ENCODE measurements at regions not wholly inside any gene's neighbourhood (a gene's known extent, or its start where the extent isn't known, plus 50 kb on each side); places are given as distances from the start of the nearest gene placed in this dataset.

- Mint-ChIP-seq H3K27ac (no peak overlapping the region), H3K27me3 (no peaks in the 10 kb centered on the region), H3K4me3 (no peak overlapping the region), H3K36me3 (no peaks in the 10 kb centered on the region), H3K4me1 (no peaks in the 10 kb centered on the region), H3K9me3 (peaks cover 0 to 5% (median 1%) of the 10 kb centered on the region in 3 donors)
- ChIA-PET CTCF (no interaction called here), POLR2A (no interaction called here)
- WGBS (ENCODE audit: insufficient coverage), result no CpG with 5 or more reads among the region's 1 CpG
- no peak overlapping the region for H3K27ac ChIP-seq (ENCODE audit: low read length)
- ATAC-seq (replicated peaks in 1 of 4) (no peak), DNase-seq (no peak)
- no peaks in the 10 kb centered on the region for H3K36me3 ChIP-seq (ENCODE audit: control insufficient read depth in 2 of 2, extremely low read depth in 1 of 2, insufficient read depth in 1 of 2, low read length in 1 of 2)
- no peaks in the 10 kb centered on the region for H3K4me1 ChIP-seq (ENCODE audit: control insufficient read depth in 1 of 2, extremely low read depth in 1 of 2, insufficient read depth in 2 of 2, low read length in 2 of 2)
- H3K27me3 ChIP-seq (replicated peaks in 1 of 2; ENCODE audit: control insufficient read depth in 2 of 2, extremely low read depth in 1 of 2, insufficient read depth in 2 of 2, low read length in 1 of 2), result no peaks in the 10 kb centered on the region
- H3K9me3 ChIP-seq, result no peaks in the 10 kb centered on the region
- H3K4me3 ChIP-seq (ENCODE audit: control insufficient read depth in 1 of 2, extremely low read depth in 1 of 2, low read length in 1 of 2), result no peak overlapping the region
These were observed 752.9 kb upstream of the CT83 start for GRCh38 chrX:117215683-117216082.

- no peaks in the 10 kb centered on the region for H3K4me1 ChIP-seq (ENCODE audit: control insufficient read depth in 1 of 2, extremely low read depth in 1 of 2, insufficient read depth in 2 of 2, low read length in 2 of 2)
- H3K9me3 ChIP-seq, result no peaks in the 10 kb centered on the region
- Mint-ChIP-seq H3K4me3 (no peak overlapping the region), H3K36me3 (no peaks in the 10 kb centered on the region), H3K4me1 (no peaks in the 10 kb centered on the region), H3K27me3 (no peaks in the 10 kb centered on the region), H3K27ac (no peak overlapping the region), H3K9me3 (peaks cover 0 to 10% (median 0%) of the 10 kb centered on the region in 3 donors)
- CTCF ChIA-PET, result no interaction called here
- H3K27me3 ChIP-seq (replicated peaks in 1 of 2; ENCODE audit: control insufficient read depth in 2 of 2, extremely low read depth in 1 of 2, insufficient read depth in 2 of 2, low read length in 1 of 2), result no peaks in the 10 kb centered on the region
- POLR2A ChIA-PET, result no interaction called here
- H3K4me3 ChIP-seq (ENCODE audit: control insufficient read depth in 1 of 2, extremely low read depth in 1 of 2, low read length in 1 of 2), result no peak overlapping the region
- no peak for ATAC-seq (replicated peaks in 1 of 4)
- H3K36me3 ChIP-seq (ENCODE audit: control insufficient read depth in 2 of 2, extremely low read depth in 1 of 2, insufficient read depth in 1 of 2, low read length in 1 of 2), result no peaks in the 10 kb centered on the region
- H3K27ac ChIP-seq (ENCODE audit: low read length), result no peak overlapping the region
- no peak for DNase-seq
- WGBS (ENCODE audit: insufficient coverage), result 80% methylated on average over 1 of the region's 3 CpGs
These were observed 733.7 kb upstream of the CT83 start for GRCh38 chrX:117196481-117196880.

- no peak for ATAC-seq (replicated peaks in 1 of 4)
- Histone ChIP-seq H3K4me3 (ENCODE audit: control insufficient read depth in 1 of 2, extremely low read depth in 1 of 2, low read length in 1 of 2) (no peak overlapping the region), H3K36me3 (ENCODE audit: control insufficient read depth in 2 of 2, extremely low read depth in 1 of 2, insufficient read depth in 1 of 2, low read length in 1 of 2) (no peaks in the 10 kb centered on the region), H3K4me1 (ENCODE audit: control insufficient read depth in 1 of 2, extremely low read depth in 1 of 2, insufficient read depth in 2 of 2, low read length in 2 of 2) (no peaks in the 10 kb centered on the region), H3K27ac (ENCODE audit: low read length) (no peak overlapping the region), H3K9me3 (peaks cover 4% of the 10 kb centered on the region), H3K27me3 (replicated peaks in 1 of 2; ENCODE audit: control insufficient read depth in 2 of 2, extremely low read depth in 1 of 2, insufficient read depth in 2 of 2, low read length in 1 of 2) (no peaks in the 10 kb centered on the region)
- peaks cover 0 to 6% of the 10 kb centered on the region in 2 donors for H3K27me3 Mint-ChIP-seq
- ChIA-PET CTCF (no interaction called here), POLR2A (interaction anchor here in 1 of 2 donors (1.2 kb wide), 1 partner anchor 54 kb away, joined by 4 read pairs; no protein-coding TSS in a partner anchor)
- DNase-seq, result no peak
- H3K27ac Mint-ChIP-seq, result no peak overlapping the region
- no peaks in the 10 kb centered on the region for H3K4me1 Mint-ChIP-seq
- H3K36me3 Mint-ChIP-seq, result no peaks in the 10 kb centered on the region
- H3K4me3 Mint-ChIP-seq, result no peak overlapping the region
- peaks cover 2 to 4% (median 3%) of the 10 kb centered on the region in 3 donors for H3K9me3 Mint-ChIP-seq
These were observed 684.5 kb upstream of the CT83 start for GRCh38 chrX:117147249-117147648.

- POLR2A ChIA-PET, result no interaction called here
These were observed 675.3 kb upstream of the CT83 start for GRCh38 chrX:117138070-117138469.

GRCh38 chrX:117134983-117135382 is 672.2 kb upstream of the CT83 start:
- Histone ChIP-seq H3K27me3 (replicated peaks in 1 of 2; ENCODE audit: control insufficient read depth in 2 of 2, extremely low read depth in 1 of 2, insufficient read depth in 2 of 2, low read length in 1 of 2) (no peaks in the 10 kb centered on the region), H3K4me1 (ENCODE audit: control insufficient read depth in 1 of 2, extremely low read depth in 1 of 2, insufficient read depth in 2 of 2, low read length in 2 of 2) (no peaks in the 10 kb centered on the region), H3K36me3 (ENCODE audit: control insufficient read depth in 2 of 2, extremely low read depth in 1 of 2, insufficient read depth in 1 of 2, low read length in 1 of 2) (no peaks in the 10 kb centered on the region), H3K9me3 (no peaks in the 10 kb centered on the region), H3K27ac (ENCODE audit: low read length) (no peak overlapping the region), H3K4me3 (ENCODE audit: control insufficient read depth in 1 of 2, extremely low read depth in 1 of 2, low read length in 1 of 2) (no peak overlapping the region)
- no peaks in the 10 kb centered on the region for H3K27me3 Mint-ChIP-seq
- H3K9me3 Mint-ChIP-seq, result peaks cover 3 to 6% (median 4%) of the 10 kb centered on the region in 3 donors
- no peak for DNase-seq
- H3K36me3 Mint-ChIP-seq, result no peaks in the 10 kb centered on the region
- ATAC-seq (replicated peaks in 1 of 4), result no peak
- no peak overlapping the region for H3K27ac Mint-ChIP-seq
- CTCF ChIA-PET, result no interaction called here
- no peaks in the 10 kb centered on the region for H3K4me1 Mint-ChIP-seq
- POLR2A ChIA-PET, result no interaction called here
- H3K4me3 Mint-ChIP-seq, result no peak overlapping the region
- 67% methylated on average over 1 of the region's 2 CpGs for WGBS (ENCODE audit: insufficient coverage)

More at GRCh38 chrX:117138070-117138469, 675.3 kb upstream of the CT83 start:
- H3K4me1 ChIP-seq (ENCODE audit: control insufficient read depth in 1 of 2, extremely low read depth in 1 of 2, insufficient read depth in 2 of 2, low read length in 2 of 2), result no peaks in the 10 kb centered on the region
- no peaks in the 10 kb centered on the region for H3K27me3 ChIP-seq (replicated peaks in 1 of 2; ENCODE audit: control insufficient read depth in 2 of 2, extremely low read depth in 1 of 2, insufficient read depth in 2 of 2, low read length in 1 of 2)
- no peaks in the 10 kb centered on the region for H3K4me1 Mint-ChIP-seq
- WGBS (ENCODE audit: insufficient coverage), result no CpG with 5 or more reads among the region's 2 CpGs
- H3K27ac Mint-ChIP-seq, result no peak overlapping the region
- no peaks in the 10 kb centered on the region for H3K27me3 Mint-ChIP-seq
- H3K9me3 ChIP-seq, result no peaks in the 10 kb centered on the region
- CTCF ChIA-PET, result no interaction called here
- H3K36me3 ChIP-seq (ENCODE audit: control insufficient read depth in 2 of 2, extremely low read depth in 1 of 2, insufficient read depth in 1 of 2, low read length in 1 of 2), result no peaks in the 10 kb centered on the region
- no peak overlapping the region for H3K27ac ChIP-seq (ENCODE audit: low read length)
- DNase-seq, result no peak
- H3K4me3 ChIP-seq (ENCODE audit: control insufficient read depth in 1 of 2, extremely low read depth in 1 of 2, low read length in 1 of 2), result no peak overlapping the region
- peaks cover 0 to 4% (median 0%) of the 10 kb centered on the region in 3 donors for H3K9me3 Mint-ChIP-seq
- ATAC-seq (replicated peaks in 1 of 4), result no peak
- H3K4me3 Mint-ChIP-seq, result no peak overlapping the region
- H3K36me3 Mint-ChIP-seq, result no peaks in the 10 kb centered on the region

- no peaks in the 10 kb centered on the region for H3K9me3 ChIP-seq
- Mint-ChIP-seq H3K9me3 (peaks cover 2 to 5% (median 3%) of the 10 kb centered on the region in 3 donors), H3K4me3 (no peak overlapping the region), H3K36me3 (no peaks in the 10 kb centered on the region), H3K27me3 (peaks cover 0 to 7% of the 10 kb centered on the region in 2 donors), H3K27ac (no peak overlapping the region), H3K4me1 (no peaks in the 10 kb centered on the region)
- ChIA-PET CTCF (no interaction called here), POLR2A (no interaction called here)
- no peaks in the 10 kb centered on the region for H3K4me1 ChIP-seq (ENCODE audit: control insufficient read depth in 1 of 2, extremely low read depth in 1 of 2, insufficient read depth in 2 of 2, low read length in 2 of 2)
- no peak for DNase-seq
- no CpG with 5 or more reads among the region's 2 CpGs for whole genome bisulfite sequencing (ENCODE audit: insufficient coverage)
- ATAC-seq (replicated peaks in 1 of 4), result no peak
- H3K27me3 ChIP-seq (replicated peaks in 1 of 2; ENCODE audit: control insufficient read depth in 2 of 2, extremely low read depth in 1 of 2, insufficient read depth in 2 of 2, low read length in 1 of 2), result no peaks in the 10 kb centered on the region
- no peak overlapping the region for H3K4me3 ChIP-seq (ENCODE audit: control insufficient read depth in 1 of 2, extremely low read depth in 1 of 2, low read length in 1 of 2)
- no peaks in the 10 kb centered on the region for H3K36me3 ChIP-seq (ENCODE audit: control insufficient read depth in 2 of 2, extremely low read depth in 1 of 2, insufficient read depth in 1 of 2, low read length in 1 of 2)
- H3K27ac ChIP-seq (ENCODE audit: low read length), result no peak overlapping the region
These were observed 657.9 kb upstream of the CT83 start for GRCh38 chrX:117120700-117121099.

GRCh38 chrX:117096528-117096927 is 633.8 kb upstream of the CT83 start:
- no peaks in the 10 kb centered on the region for H3K36me3 ChIP-seq (ENCODE audit: control insufficient read depth in 2 of 2, extremely low read depth in 1 of 2, insufficient read depth in 1 of 2, low read length in 1 of 2)
- no peaks in the 10 kb centered on the region for H3K4me1 Mint-ChIP-seq
- DNase-seq (no peak), ATAC-seq (replicated peaks in 1 of 4) (no peak)
- no peaks in the 10 kb centered on the region for H3K27me3 ChIP-seq (replicated peaks in 1 of 2; ENCODE audit: control insufficient read depth in 2 of 2, extremely low read depth in 1 of 2, insufficient read depth in 2 of 2, low read length in 1 of 2)
- no peak overlapping the region for H3K4me3 ChIP-seq (ENCODE audit: control insufficient read depth in 1 of 2, extremely low read depth in 1 of 2, low read length in 1 of 2)
- ChIA-PET POLR2A (interaction anchor here in 1 of 2 donors (0.6 kb wide), 1 partner anchor 20 kb away, joined by 9 read pairs; no protein-coding TSS in a partner anchor), CTCF (no interaction called here)
- H3K27ac Mint-ChIP-seq, result no peak overlapping the region
- peaks cover 0 to under 1% (median 0%) of the 10 kb centered on the region in 3 donors for H3K9me3 Mint-ChIP-seq
- no peak overlapping the region for H3K27ac ChIP-seq (ENCODE audit: low read length)
- H3K4me1 ChIP-seq (ENCODE audit: control insufficient read depth in 1 of 2, extremely low read depth in 1 of 2, insufficient read depth in 2 of 2, low read length in 2 of 2), result no peaks in the 10 kb centered on the region
- peaks cover 3% of the 10 kb centered on the region for H3K9me3 ChIP-seq
- H3K36me3 Mint-ChIP-seq, result no peaks in the 10 kb centered on the region
- no peaks in the 10 kb centered on the region for H3K27me3 Mint-ChIP-seq
- H3K4me3 Mint-ChIP-seq, result no peak overlapping the region

All from T-cell (primary cell).